ENCODE measurements at regions not wholly inside any gene's neighbourhood (a gene's known extent, or its start where the extent isn't known, plus 50 kb on each side); places are given as distances from the start of the nearest gene placed in this dataset.

GRCh38 chr7:34220506-34221185, 315.3 kb downstream of the BMPER start:
- TF ChIP-seq CTCF (IDR thresholded peaks at IDR 0.05 in 2 of 3, conservative IDR thresholded peaks at IDR 0.05 in 1 of 3; ENCODE audit: borderline replicate concordance in 1 of 3, insufficient read depth in 1 of 3, low read depth in 2 of 3, low read length in 2 of 3) (no peak), EZH2phosphoT487 (IDR thresholded peaks at IDR 0.05; ENCODE audit: borderline replicate concordance) (no peak), REST (IDR thresholded peaks at IDR 0.05; ENCODE audit: low read depth) (no peak), POLR2A (IDR thresholded peaks at IDR 0.05; ENCODE audit: borderline replicate concordance, extremely low read depth, insufficient read depth, insufficient read length) (no peak), ZNF274 (IDR thresholded peaks at IDR 0.05; ENCODE audit: low read depth, low read length) (no peak), CEBPB (IDR thresholded peaks at IDR 0.05; ENCODE audit: low read depth) (no peak), EZH2 (IDR thresholded peaks at IDR 0.05) (no peak), SP1 (IDR thresholded peaks at IDR 0.05; ENCODE audit: low read depth) (no peak), SIN3A (IDR thresholded peaks at IDR 0.05; ENCODE audit: low read depth) (no peak)
